ENCODE measurements at regions not wholly inside any gene's neighbourhood (a gene's known extent, or its start where the extent isn't known, plus 50 kb on each side); places are given as distances from the start of the nearest gene placed in this dataset.
"Not testable (repeated sequence)": the region's sequence is repeated elsewhere in the genome, so short reads cannot be mapped to it uniquely, and the experiment has no call there.

DNA sequence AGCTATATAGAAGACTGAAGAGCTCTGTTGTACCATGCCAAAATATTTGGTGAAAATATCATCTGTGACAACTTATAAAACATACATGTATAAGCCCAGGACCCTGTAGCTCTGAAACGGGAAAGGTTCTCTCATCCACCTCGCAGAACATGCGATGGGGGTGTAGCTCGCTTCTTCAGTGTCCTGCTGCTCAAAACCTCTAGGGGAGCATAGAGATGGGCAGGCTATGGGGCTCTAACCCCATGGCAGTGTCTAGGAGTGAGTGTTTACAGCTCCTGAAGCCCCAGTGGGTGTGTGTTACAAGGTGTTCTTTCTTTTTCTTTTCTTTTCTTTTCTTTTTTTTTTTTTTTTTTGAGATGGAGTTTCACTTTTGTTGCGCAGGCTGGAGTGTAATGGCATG lies 505.2 kb upstream of the SYNCRIP start:
- peaks cover 0 to 4% (median 0%) of the 10 kb centered on the region in 3 donors for H3K9me3 ChIP-seq (ENCODE audit: control insufficient read depth in 2 of 3, insufficient read depth in 1 of 3, low read length in 3 of 3)
- H3K27me3 ChIP-seq (ENCODE audit: control insufficient read depth, insufficient read depth, low read length) = no peaks in the 10 kb centered on the region
- H3K9ac ChIP-seq (ENCODE audit: low read length in 3 of 3) = no peak overlapping the region
- H3K27ac ChIP-seq (ENCODE audit: low read depth in 2 of 2, low read length in 2 of 2) = no peak overlapping the region
- no peaks in the 10 kb centered on the region for H3K4me1 ChIP-seq (ENCODE audit: control insufficient read depth in 2 of 3, insufficient read depth in 2 of 3, low read depth in 1 of 3, low read length in 3 of 3)
- FAIRE-seq = no peak
- intact Hi-C loops (cut with DNase I) = no loop called here
- H3K36me3 ChIP-seq (ENCODE audit: control insufficient read depth in 2 of 3, insufficient read depth in 3 of 3, low read length in 3 of 3) = no peaks in the 10 kb centered on the region
- TF ChIP-seq, protein P1, sequence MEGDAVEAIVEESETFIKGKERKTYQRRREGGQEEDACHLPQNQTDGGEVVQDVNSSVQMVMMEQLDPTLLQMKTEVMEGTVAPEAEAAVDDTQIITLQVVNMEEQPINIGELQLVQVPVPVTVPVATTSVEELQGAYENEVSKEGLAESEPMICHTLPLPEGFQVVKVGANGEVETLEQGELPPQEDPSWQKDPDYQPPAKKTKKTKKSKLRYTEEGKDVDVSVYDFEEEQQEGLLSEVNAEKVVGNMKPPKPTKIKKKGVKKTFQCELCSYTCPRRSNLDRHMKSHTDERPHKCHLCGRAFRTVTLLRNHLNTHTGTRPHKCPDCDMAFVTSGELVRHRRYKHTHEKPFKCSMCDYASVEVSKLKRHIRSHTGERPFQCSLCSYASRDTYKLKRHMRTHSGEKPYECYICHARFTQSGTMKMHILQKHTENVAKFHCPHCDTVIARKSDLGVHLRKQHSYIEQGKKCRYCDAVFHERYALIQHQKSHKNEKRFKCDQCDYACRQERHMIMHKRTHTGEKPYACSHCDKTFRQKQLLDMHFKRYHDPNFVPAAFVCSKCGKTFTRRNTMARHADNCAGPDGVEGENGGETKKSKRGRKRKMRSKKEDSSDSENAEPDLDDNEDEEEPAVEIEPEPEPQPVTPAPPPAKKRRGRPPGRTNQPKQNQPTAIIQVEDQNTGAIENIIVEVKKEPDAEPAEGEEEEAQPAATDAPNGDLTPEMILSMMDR (IDR thresholded peaks at IDR 0.05; ENCODE audit: borderline replicate concordance, extremely low read depth, insufficient read depth) = no peak
- DNase-seq = no peak
- H3K4me3 ChIP-seq (ENCODE audit: low read length in 3 of 3) = no peak overlapping the region

DNA sequence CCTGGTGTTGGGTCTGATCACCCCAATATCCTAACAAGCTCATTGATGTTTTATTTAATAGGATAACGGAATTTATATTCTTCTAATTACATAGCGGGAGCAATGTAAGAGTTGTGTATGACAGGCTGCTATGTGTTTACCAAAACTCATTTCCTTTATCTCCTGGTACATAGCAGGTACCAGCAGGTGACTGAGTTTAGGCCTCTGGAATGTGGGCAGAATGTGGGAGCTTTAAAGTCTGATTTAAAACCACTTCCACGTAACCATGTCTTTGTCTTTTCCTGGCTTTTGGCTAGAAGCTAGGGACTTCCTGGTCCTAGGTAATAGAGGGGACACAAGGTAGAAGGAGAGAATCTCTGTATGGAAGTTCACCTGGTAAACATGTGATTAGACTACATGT lies 504.6 kb upstream of the SYNCRIP start:
- H3K27me3 ChIP-seq (ENCODE audit: control insufficient read depth, insufficient read depth, low read length) = no peaks in the 10 kb centered on the region
- H3K36me3 ChIP-seq (ENCODE audit: control insufficient read depth in 2 of 3, insufficient read depth in 3 of 3, low read length in 3 of 3) = no peaks in the 10 kb centered on the region
- FAIRE-seq (no peak), DNase-seq (no peak)
- intact Hi-C loops (cut with DNase I) = no loop called here
- H3K9ac ChIP-seq (ENCODE audit: low read length in 3 of 3) = no peak overlapping the region
- H3K9me3 ChIP-seq (ENCODE audit: control insufficient read depth in 2 of 3, insufficient read depth in 1 of 3, low read length in 3 of 3) = peaks cover 0 to 4% (median 0%) of the 10 kb centered on the region in 3 donors
- TF ChIP-seq, protein P1 (IDR thresholded peaks at IDR 0.05; ENCODE audit: borderline replicate concordance, extremely low read depth, insufficient read depth) = no peak
- H3K4me1 ChIP-seq (ENCODE audit: control insufficient read depth in 2 of 3, insufficient read depth in 2 of 3, low read depth in 1 of 3, low read length in 3 of 3) = no peaks in the 10 kb centered on the region
- peak overlapping the region in 1 of 2 donors; percentile 38 for H3K27ac ChIP-seq (ENCODE audit: low read depth in 2 of 2, low read length in 2 of 2)
- H3K4me3 ChIP-seq (ENCODE audit: low read length in 3 of 3) = no peak overlapping the region

DNA sequence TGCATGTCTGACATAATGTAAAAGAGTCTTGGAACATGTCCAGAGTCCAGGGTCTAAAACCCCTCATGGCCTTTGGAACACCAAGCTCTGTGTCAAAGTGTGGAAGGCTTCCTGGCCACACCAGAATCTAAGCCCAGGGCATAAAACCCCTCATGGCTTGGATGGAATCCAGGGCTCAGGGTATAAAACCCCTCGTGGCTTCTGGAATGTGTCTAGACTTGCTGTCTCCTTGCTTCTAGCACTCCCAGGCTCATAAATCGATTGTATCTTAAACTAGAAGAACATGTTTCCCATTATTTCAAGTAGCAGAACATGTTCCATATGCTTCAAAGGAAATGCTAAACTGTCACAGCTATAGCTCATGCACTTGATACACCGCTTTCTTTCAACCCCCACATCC lies 504.1 kb upstream of the SYNCRIP start:
- H3K9me3 ChIP-seq (ENCODE audit: control insufficient read depth in 2 of 3, insufficient read depth in 1 of 3, low read length in 3 of 3); H3K27me3 ChIP-seq (ENCODE audit: control insufficient read depth, insufficient read depth, low read length); H3K9ac ChIP-seq (ENCODE audit: low read length in 3 of 3); FAIRE-seq; H3K36me3 ChIP-seq (ENCODE audit: control insufficient read depth in 2 of 3, insufficient read depth in 3 of 3, low read length in 3 of 3); intact Hi-C loops (cut with DNase I); H3K4me3 ChIP-seq (ENCODE audit: low read length in 3 of 3); H3K4me1 ChIP-seq (ENCODE audit: control insufficient read depth in 2 of 3, insufficient read depth in 2 of 3, low read depth in 1 of 3, low read length in 3 of 3): not testable (repeated sequence)
- H3K27ac ChIP-seq (ENCODE audit: low read depth in 2 of 2, low read length in 2 of 2) = peak overlapping the region in 1 of 2 donors; percentile 38
- DNase-seq = peak in 3 of 5 donors; percentile 41 to 80 (median 56)

DNA sequence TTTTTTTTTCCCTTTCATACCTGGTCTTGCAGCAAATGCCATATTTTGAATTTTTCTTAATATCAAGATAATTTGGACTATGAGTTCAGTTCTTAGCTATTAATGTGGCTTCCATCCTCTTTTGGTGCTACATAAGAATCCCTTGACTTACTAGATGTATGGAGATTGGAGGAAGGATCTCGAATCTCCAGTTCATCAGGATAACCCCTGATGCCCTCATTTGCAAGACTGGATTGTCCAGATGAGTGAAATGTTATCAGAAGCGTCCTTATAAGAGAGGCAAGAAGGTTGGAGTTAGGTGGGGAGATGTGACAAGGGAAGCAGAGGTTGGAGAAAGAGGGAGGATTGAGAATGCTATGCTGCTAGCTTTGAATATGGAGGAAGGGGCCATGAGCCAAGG lies 499.6 kb upstream of the SYNCRIP start:
- FAIRE-seq (no peak), DNase-seq (no peak)
- H3K27ac ChIP-seq (ENCODE audit: low read depth in 2 of 2, low read length in 2 of 2) = no peak overlapping the region
- H3K9ac ChIP-seq (ENCODE audit: low read length in 3 of 3) = no peak overlapping the region
- intact Hi-C loops (cut with DNase I) = no loop called here
- H3K27me3 ChIP-seq (ENCODE audit: control insufficient read depth, insufficient read depth, low read length) = no peaks in the 10 kb centered on the region
- H3K36me3 ChIP-seq (ENCODE audit: control insufficient read depth in 2 of 3, insufficient read depth in 3 of 3, low read length in 3 of 3) = no peaks in the 10 kb centered on the region
- no peak overlapping the region for H3K4me3 ChIP-seq (ENCODE audit: low read length in 3 of 3)
- H3K9me3 ChIP-seq (ENCODE audit: control insufficient read depth in 2 of 3, insufficient read depth in 1 of 3, low read length in 3 of 3) = peaks cover 0 to 3% (median 0%) of the 10 kb centered on the region in 3 donors
- no peaks in the 10 kb centered on the region for H3K4me1 ChIP-seq (ENCODE audit: control insufficient read depth in 2 of 3, insufficient read depth in 2 of 3, low read depth in 1 of 3, low read length in 3 of 3)
- TF ChIP-seq, protein P1 (IDR thresholded peaks at IDR 0.05; ENCODE audit: borderline replicate concordance, extremely low read depth, insufficient read depth) = no peak

All from kidney (tissue), 13 donors.